H1 (cell line): ENCODE measurements at regions not wholly inside any gene's neighbourhood (a gene's known extent, or its start where the extent isn't known, plus 50 kb on each side); places are given as distances from the start of the nearest gene placed in this dataset.
A peak's percentile ranks its signal among the peaks of the same experiment; 100 is the strongest.

Experiments used
- CTCF ChIA-PET: fragments of 300-600 bp; sonication (Branson Sonifier 250); formaldehyde crosslinking; loops from one replicate; lab custom pipeline; 2021; ENCODE audit not compliant: partially characterized antibody; lab: Charles Lee
- POLR2A ChIA-PET: fragments of 300-600 bp; sonication (Branson Sonifier 250); formaldehyde crosslinking; loops from one replicate; lab custom pipeline; 2021; ENCODE audit warnings: inconsistent platforms; ENCODE audit not compliant: partially characterized antibody; lab: Charles Lee
- DNase-seq, 2 experiments: peaks; one replicate each; pipeline versions ENCODE4 v3.0.0 to v3.0.0-alpha.2; 2010 to 2022; ENCODE audit warnings: low spot score in 2 of 2, low read depth in 1 of 2, mixed read lengths in 1 of 2
- FAIRE-seq: peaks from 2 replicates; lab custom pipeline; 2011; peaks lifted over from hg19 to GRCh38; lab: Jason Lieb, UNC
- H2AFZ ChIP-seq: 2 replicates; pipeline ENCODE4 v1.8.1; 2012; ENCODE audit warnings: low read length, inconsistent platforms
- H2AK5ac ChIP-seq: 2 replicates; pipeline ENCODE4 v1.6.1; 2013; ENCODE audit warnings: low read depth, low read length
- H2BK120ac ChIP-seq: replicated peaks from 2 replicates; pipeline ENCODE3; 2013; ENCODE audit warnings: low read depth, low read length, inconsistent platforms
- H2BK12ac ChIP-seq: 2 replicates; pipeline ENCODE4 v1.6.1; 2013; ENCODE audit warnings: low read depth, low read length
- H2BK15ac ChIP-seq: 2 replicates; pipeline ENCODE4 v1.6.1; 2013; ENCODE audit warnings: low read length
- H2BK20ac ChIP-seq: 2 replicates; pipeline ENCODE4 v1.6.1; 2013; ENCODE audit warnings: low read length
- H2BK5ac ChIP-seq: 2 replicates; pipeline ENCODE4 v1.6.1; 2013; ENCODE audit warnings: low read depth, low read length
- H3K14ac ChIP-seq: 2 replicates; pipeline ENCODE4 v1.6.1; 2013; ENCODE audit warnings: inconsistent platforms; ENCODE audit not compliant: insufficient read length
- H3K18ac ChIP-seq: 2 replicates; pipeline ENCODE4 v1.6.1; 2013; ENCODE audit warnings: low read length; ENCODE audit errors: extremely low read depth
- H3K23ac ChIP-seq: 2 replicates; pipeline ENCODE4 v1.6.1; 2013; ENCODE audit warnings: inconsistent platforms; ENCODE audit not compliant: insufficient read length
- H3K23me2 ChIP-seq: 2 replicates; pipeline ENCODE4 v1.6.1; 2013; ENCODE audit warnings: low read depth, low read length
- H3K27ac ChIP-seq: 2 replicates; pipeline ENCODE4 v1.6.1; 2011; ENCODE audit warnings: low read depth, low read length, inconsistent platforms
- H3K27me3 ChIP-seq, 4 experiments: replicated peaks in 1 of 4; 1 replicate in 1 of 4; 2 replicates in 3 of 4; pipeline versions ENCODE4 v1.6.1 to v1.8.1; 2011 to 2013; ENCODE audit warnings: low read length in 3 of 4, mild to moderate bottlenecking in 3 of 4, inconsistent platforms in 2 of 4, mixed read lengths in 2 of 4, moderate library complexity in 1 of 4; ENCODE audit not compliant: control insufficient read depth in 3 of 4, insufficient read depth in 3 of 4; ENCODE audit errors: extremely low read depth in 1 of 4
- H3K36me3 ChIP-seq, 4 experiments: 2 replicates each; pipeline versions ENCODE4 v1.6.1 to v1.8.1; 2011 to 2013; ENCODE audit warnings: mild to moderate bottlenecking in 4 of 4, low read length in 3 of 4, moderate library complexity in 2 of 4, control low read depth in 1 of 4, inconsistent platforms in 1 of 4; ENCODE audit not compliant: insufficient read depth in 4 of 4, control insufficient read depth in 2 of 4
- H3K4ac ChIP-seq: replicated peaks from 2 replicates; pipeline ENCODE3; 2013; ENCODE audit warnings: low read length, low read depth, mixed read lengths, inconsistent platforms; ENCODE audit not compliant: insufficient read length
- H3K4me1 ChIP-seq, 4 experiments: replicated peaks in 1 of 4; 1 replicate in 1 of 4; 2 replicates in 3 of 4; pipeline versions ENCODE4 v1.6.1 to v1.8.1; 2011 to 2013; ENCODE audit warnings: low read length in 3 of 4, inconsistent platforms in 2 of 4, mixed read lengths in 1 of 4; ENCODE audit not compliant: insufficient read depth in 4 of 4, control insufficient read depth in 3 of 4
- H3K4me2 ChIP-seq, 2 experiments: 2 replicates each; pipeline versions ENCODE4 v1.6.1 to v1.8.1; 2011 to 2013; ENCODE audit warnings: low read depth in 2 of 2, low read length in 2 of 2, control low read depth in 1 of 2, inconsistent platforms in 1 of 2, mild to moderate bottlenecking in 1 of 2; ENCODE audit not compliant: insufficient read depth in 1 of 2
- H3K4me3 ChIP-seq, 4 experiments: fragments of 200-600, 300-600 bp in 1 of 4; sonication (generic), shearing (Covaris generic), sonication (Bioruptor Twin) in 1 of 4; 2 replicates each; pipeline versions ENCODE4 v1.5.1 to v1.8.1; 2011 to 2016; ENCODE audit warnings: low read length in 4 of 4, low read depth in 3 of 4, control low read depth in 2 of 4, inconsistent platforms in 2 of 4, mild to moderate bottlenecking in 2 of 4, mixed read lengths in 1 of 4, moderate library complexity in 1 of 4; ENCODE audit not compliant: insufficient read depth in 2 of 4; ENCODE audit errors: extremely low read depth in 1 of 4
- H3K56ac ChIP-seq: replicated peaks from 2 replicates; pipeline ENCODE3; 2013; ENCODE audit warnings: low read depth, mild to moderate bottlenecking, mixed read lengths, low read length, inconsistent platforms; ENCODE audit not compliant: insufficient read length
- H3K79me1 ChIP-seq: 2 replicates; pipeline ENCODE4 v1.6.1; 2013; ENCODE audit warnings: low read depth, low read length, control low read depth
- H3K79me2 ChIP-seq, 2 experiments: 2 replicates each; pipeline versions ENCODE4 v1.6.1 to v1.8.1; 2012 to 2013; ENCODE audit warnings: low read length in 2 of 2, mild to moderate bottlenecking in 2 of 2, inconsistent platforms in 1 of 2; ENCODE audit not compliant: insufficient read depth in 2 of 2, control insufficient read depth in 1 of 2
- H3K9ac ChIP-seq, 4 experiments: replicated peaks in 1 of 4; 1 replicate in 1 of 4; 2 replicates in 3 of 4; pipeline versions ENCODE4 v1.6.1 to v1.8.1; 2011 to 2013; ENCODE audit warnings: low read depth in 3 of 4, low read length in 3 of 4, control low read depth in 2 of 4, mild to moderate bottlenecking in 2 of 4, moderate library complexity in 2 of 4, inconsistent platforms in 1 of 4; ENCODE audit errors: extremely low read depth in 1 of 4
- H3K9me3 ChIP-seq, 2 experiments: 2 replicates each; pipeline versions ENCODE4 v1.6.1 to v1.8.1; 2012 to 2013; ENCODE audit warnings: mild to moderate bottlenecking in 2 of 2, moderate library complexity in 2 of 2, control low read depth in 1 of 2, inconsistent platforms in 1 of 2, low read depth in 1 of 2, low read length in 1 of 2, mixed read lengths in 1 of 2; ENCODE audit not compliant: insufficient read depth in 2 of 2
- H4K20me1 ChIP-seq, 2 experiments: replicated peaks in 1 of 2; 2 replicates each; pipeline versions ENCODE3 to v1.8.1; 2011 to 2013; ENCODE audit warnings: inconsistent platforms in 2 of 2, low read length in 2 of 2, mild to moderate bottlenecking in 1 of 2; ENCODE audit not compliant: insufficient read depth in 2 of 2, control insufficient read depth in 1 of 2
- H4K5ac ChIP-seq: 2 replicates; pipeline ENCODE4 v1.6.1; 2013; ENCODE audit warnings: low read length, low read depth, mixed read lengths, inconsistent platforms; ENCODE audit not compliant: insufficient read length
- H4K8ac ChIP-seq: 2 replicates; pipeline ENCODE4 v1.8.0; 2013; ENCODE audit warnings: mild to moderate bottlenecking, moderate library complexity, low read length, inconsistent platforms; ENCODE audit not compliant: insufficient read depth; ENCODE audit errors: extremely low read depth
- H4K91ac ChIP-seq: replicated peaks from 2 replicates; pipeline ENCODE3; 2013; ENCODE audit warnings: low read length, mixed read lengths, inconsistent platforms; ENCODE audit not compliant: insufficient read length
- GTF2F1 ChIP-seq: IDR thresholded peaks from 2 replicates; pipeline ENCODE4 v1.6.1; 2012; ENCODE audit warnings: low read depth, low read length, improper control_type of control experiment, borderline replicate concordance
- TAF1 ChIP-seq: IDR thresholded peaks from 2 replicates; pipeline ENCODE4 v1.6.1; 2011; ENCODE audit warnings: mild to moderate bottlenecking, low read depth, low read length
- TF ChIP-seq, protein P1 (sequence below), 3 experiments: IDR thresholded peaks; 1 replicate in 2 of 3; 2 replicates in 1 of 3; pipeline versions ENCODE4 v1.5.1 to v1.6.1; 2011; ENCODE audit warnings: low read length in 3 of 3, mild to moderate bottlenecking in 3 of 3, inconsistent platforms in 2 of 3, low read depth in 1 of 3, moderate library complexity in 1 of 3; ENCODE audit not compliant: insufficient read depth in 1 of 3; ENCODE audit errors: control extremely low read depth in 1 of 3

DNA sequence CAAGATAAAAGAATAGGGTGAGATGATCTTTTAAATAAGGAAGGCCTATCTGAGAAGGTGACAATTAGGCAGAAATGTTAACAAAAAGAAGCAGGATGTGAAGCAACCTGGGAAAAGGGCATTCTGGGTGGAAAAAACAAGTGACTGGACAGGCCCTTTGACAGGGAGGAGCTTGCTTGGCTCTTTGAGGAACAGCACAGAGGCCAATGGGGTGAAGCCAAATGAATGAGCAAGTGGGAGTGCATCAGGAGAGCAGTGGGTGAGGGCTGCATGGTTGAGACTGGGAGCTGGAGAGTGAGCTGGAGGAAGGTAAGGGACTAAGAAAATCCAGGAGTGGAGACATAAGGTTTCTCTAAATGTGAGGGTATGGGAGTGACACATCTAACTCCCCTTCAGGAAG is 126.9 kb downstream of the TDRD15 start:
- Histone ChIP-seq H2AK5ac (no peak overlapping the region), H3K27ac (no peak overlapping the region), H2BK12ac (no peak overlapping the region), H3K79me2 (no peaks in the 10 kb centered on the region), H2BK15ac (no peak overlapping the region), H4K8ac (no peak overlapping the region), H3K23ac (no peak overlapping the region), H2BK5ac (no peak overlapping the region), H3K4me1 (peaks cover 0 to 3% (median under 1%) of the 10 kb centered on the region in 4 experiments; a peak in 2 of 7 replicates), H3K79me1 (no peaks in the 10 kb centered on the region), H3K56ac (no peak overlapping the region), H3K27me3 (no peaks in the 10 kb centered on the region), H4K91ac (no peak overlapping the region), H3K9me3 (no peaks in the 10 kb centered on the region), H2BK120ac (no peak overlapping the region), H4K20me1 (no peaks in the 10 kb centered on the region), H3K36me3 (no peaks in the 10 kb centered on the region), H2BK20ac (0 out of 2 replicates have a peak overlapping the region, but pooled peaks have one; percentile 48), H3K14ac (no peak overlapping the region), H4K5ac (no peak overlapping the region), H3K9ac (no peak overlapping the region), H2AFZ (0 out of 2 replicates have a peak overlapping the region, but pooled peaks have one; percentile 16), H3K23me2 (no peaks in the 10 kb centered on the region), H3K4me2 (no peak overlapping the region), H3K4me3 (no peak overlapping the region), H3K4ac (no peak overlapping the region), H3K18ac (no peak overlapping the region)
- TF ChIP-seq, protein P1, sequence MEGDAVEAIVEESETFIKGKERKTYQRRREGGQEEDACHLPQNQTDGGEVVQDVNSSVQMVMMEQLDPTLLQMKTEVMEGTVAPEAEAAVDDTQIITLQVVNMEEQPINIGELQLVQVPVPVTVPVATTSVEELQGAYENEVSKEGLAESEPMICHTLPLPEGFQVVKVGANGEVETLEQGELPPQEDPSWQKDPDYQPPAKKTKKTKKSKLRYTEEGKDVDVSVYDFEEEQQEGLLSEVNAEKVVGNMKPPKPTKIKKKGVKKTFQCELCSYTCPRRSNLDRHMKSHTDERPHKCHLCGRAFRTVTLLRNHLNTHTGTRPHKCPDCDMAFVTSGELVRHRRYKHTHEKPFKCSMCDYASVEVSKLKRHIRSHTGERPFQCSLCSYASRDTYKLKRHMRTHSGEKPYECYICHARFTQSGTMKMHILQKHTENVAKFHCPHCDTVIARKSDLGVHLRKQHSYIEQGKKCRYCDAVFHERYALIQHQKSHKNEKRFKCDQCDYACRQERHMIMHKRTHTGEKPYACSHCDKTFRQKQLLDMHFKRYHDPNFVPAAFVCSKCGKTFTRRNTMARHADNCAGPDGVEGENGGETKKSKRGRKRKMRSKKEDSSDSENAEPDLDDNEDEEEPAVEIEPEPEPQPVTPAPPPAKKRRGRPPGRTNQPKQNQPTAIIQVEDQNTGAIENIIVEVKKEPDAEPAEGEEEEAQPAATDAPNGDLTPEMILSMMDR (IDR thresholded peaks at IDR 0.05; ENCODE audit: control extremely low read depth in 1 of 3, insufficient read depth in 1 of 3, low read depth in 1 of 3, low read length in 3 of 3), result no peak
- TF ChIP-seq GTF2F1 (no peak), TAF1 (no peak)
- ChIA-PET POLR2A (no interaction called here), CTCF (interaction anchor here (0.8 to 1.1 kb wide), 2 partner anchors 12 to 49 kb away, joined by 3 read pairs; no protein-coding TSS in a partner anchor)
- DNase-seq, result no peak
- no peak for FAIRE-seq
